ENCODE measurements at regions not wholly inside any gene's neighbourhood (a gene's known extent, or its start where the extent isn't known, plus 50 kb on each side); places are given as distances from the start of the nearest gene placed in this dataset.
"Not testable (repeated sequence)": the region's sequence is repeated elsewhere in the genome, so short reads cannot be mapped to it uniquely, and the experiment has no call there.

DNA sequence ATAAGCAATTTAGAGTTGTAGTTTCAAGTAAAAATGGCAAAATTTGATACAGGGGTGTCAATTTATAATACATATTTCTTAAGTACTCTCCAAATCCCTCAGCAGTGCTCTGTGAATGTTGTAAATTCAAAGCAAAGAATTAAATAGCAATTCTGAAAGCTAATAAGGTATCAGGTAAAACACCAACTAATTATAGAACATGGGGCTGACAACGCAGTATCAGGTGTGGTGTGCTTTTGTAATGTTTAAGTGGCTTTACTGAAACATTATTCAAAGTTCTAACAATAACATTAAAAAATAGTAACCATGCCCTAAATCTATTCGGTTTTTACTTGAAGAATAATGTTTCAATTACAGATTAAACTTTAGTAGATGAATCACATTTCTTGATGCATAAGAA, 1271.2 kb upstream of the ADGRL2 start:
- H3K9me3 ChIP-seq (ENCODE audit: control insufficient read depth, low read length): no peaks in the 10 kb centered on the region
- no peak overlapping the region for H3K4me3 ChIP-seq (ENCODE audit: insufficient read depth in 1 of 2, low read depth in 1 of 2, low read length in 2 of 2)
- no peak overlapping the region for H2AK5ac ChIP-seq (ENCODE audit: low read length, severe bottlenecking)
- no peaks in the 10 kb centered on the region for H3K36me3 ChIP-seq (ENCODE audit: control insufficient read depth in 1 of 2, insufficient read depth in 2 of 2, low read depth in 1 of 2, low read length in 2 of 2)
- no peak overlapping the region for H4K91ac ChIP-seq (ENCODE audit: low read length)
- no peak overlapping the region for H3K9ac ChIP-seq (ENCODE audit: low read length)
- H3K27me3 ChIP-seq (ENCODE audit: control insufficient read depth in 1 of 2, insufficient read depth in 1 of 2, low read length in 2 of 2): no peaks in the 10 kb centered on the region
- H4K8ac ChIP-seq (ENCODE audit: low read length): no peak overlapping the region
- DNase-seq: no peak
- H3K14ac ChIP-seq (ENCODE audit: low read length in 2 of 2): no peak overlapping the region
- H2BK5ac ChIP-seq (ENCODE audit: low read depth, low read length, poor library complexity, severe bottlenecking): no peak overlapping the region
- H3K23ac ChIP-seq (ENCODE audit: low read length in 2 of 2): no peak overlapping the region
- no CpG with 5 or more reads among the region's 2 CpGs for WGBS
- no peak overlapping the region for H3K27ac ChIP-seq (ENCODE audit: low read length, poor library complexity, severe bottlenecking)
- no peak overlapping the region for H3K4ac ChIP-seq (ENCODE audit: low read depth in 1 of 2, low read length in 2 of 2)
- H3K4me2 ChIP-seq (ENCODE audit: low read length, poor library complexity, severe bottlenecking): no peak overlapping the region
- H3K79me1 ChIP-seq (replicated peaks; ENCODE audit: low read length, poor library complexity, severe bottlenecking): no peaks in the 10 kb centered on the region
- H2BK12ac ChIP-seq (ENCODE audit: low read length in 2 of 2): no peak overlapping the region
- no peak overlapping the region for H3K18ac ChIP-seq (ENCODE audit: low read depth in 1 of 2, low read length in 2 of 2)
- no peak overlapping the region for H2BK120ac ChIP-seq (ENCODE audit: low read depth, low read length)
- H3K4me1 ChIP-seq (ENCODE audit: control insufficient read depth, insufficient read depth, low read depth, low read length): peaks cover 2% of the 10 kb centered on the region
- no peak overlapping the region for H2BK15ac ChIP-seq (ENCODE audit: low read depth, poor library complexity, severe bottlenecking)
- no peak overlapping the region for H2AFZ ChIP-seq (ENCODE audit: low read depth, low read length)

DNA sequence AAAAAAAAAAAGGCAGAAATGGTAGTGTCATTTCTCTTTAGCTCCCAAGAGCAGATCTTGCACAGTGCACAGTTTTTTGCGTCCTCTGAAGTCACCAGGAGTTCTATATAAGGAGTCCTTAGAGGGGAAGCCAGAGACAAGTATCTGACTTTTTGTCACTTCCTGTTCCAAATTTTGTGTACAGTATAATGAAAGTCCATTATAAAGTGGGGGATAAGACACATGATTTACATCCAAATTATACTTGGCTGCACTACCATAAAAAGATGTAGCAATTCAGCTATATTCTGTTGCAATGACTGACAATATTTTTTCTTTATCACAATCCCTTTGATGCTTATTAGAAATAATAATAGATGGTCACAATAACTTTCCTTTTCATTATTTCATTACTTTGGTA, 1276.9 kb upstream of the ADGRL2 start:
- Histone ChIP-seq H3K27me3 (ENCODE audit: control insufficient read depth in 1 of 2, insufficient read depth in 1 of 2, low read length in 2 of 2) (no peaks in the 10 kb centered on the region), H3K14ac (ENCODE audit: low read length in 2 of 2) (no peak overlapping the region), H3K27ac (ENCODE audit: low read length, poor library complexity, severe bottlenecking) (no peak overlapping the region), H3K4ac (ENCODE audit: low read depth in 1 of 2, low read length in 2 of 2) (no peak overlapping the region), H2BK15ac (ENCODE audit: low read depth, poor library complexity, severe bottlenecking) (no peak overlapping the region), H3K79me1 (replicated peaks; ENCODE audit: low read length, poor library complexity, severe bottlenecking) (no peaks in the 10 kb centered on the region), H3K9me3 (ENCODE audit: control insufficient read depth, low read length) (no peaks in the 10 kb centered on the region), H2BK5ac (ENCODE audit: low read depth, low read length, poor library complexity, severe bottlenecking) (no peak overlapping the region), H3K9ac (ENCODE audit: low read length) (no peak overlapping the region), H3K4me2 (ENCODE audit: low read length, poor library complexity, severe bottlenecking) (no peak overlapping the region), H3K4me1 (ENCODE audit: control insufficient read depth, insufficient read depth, low read depth, low read length) (no peaks in the 10 kb centered on the region), H2BK12ac (ENCODE audit: low read length in 2 of 2) (no peak overlapping the region), H2AK5ac (ENCODE audit: low read length, severe bottlenecking) (no peak overlapping the region), H4K8ac (ENCODE audit: low read length) (no peak overlapping the region), H4K91ac (ENCODE audit: low read length) (no peak overlapping the region), H3K23ac (ENCODE audit: low read length in 2 of 2) (no peak overlapping the region), H2BK120ac (ENCODE audit: low read depth, low read length) (no peak overlapping the region), H3K36me3 (ENCODE audit: control insufficient read depth in 1 of 2, insufficient read depth in 2 of 2, low read depth in 1 of 2, low read length in 2 of 2) (no peaks in the 10 kb centered on the region), H3K4me3 (ENCODE audit: insufficient read depth in 1 of 2, low read depth in 1 of 2, low read length in 2 of 2) (no peak overlapping the region), H2AFZ (ENCODE audit: low read depth, low read length) (no peak overlapping the region), H3K18ac (ENCODE audit: low read depth in 1 of 2, low read length in 2 of 2) (no peak overlapping the region)
- DNase-seq: no peak
- WGBS: 85% methylated on average over 1 of the region's 1 CpG

DNA sequence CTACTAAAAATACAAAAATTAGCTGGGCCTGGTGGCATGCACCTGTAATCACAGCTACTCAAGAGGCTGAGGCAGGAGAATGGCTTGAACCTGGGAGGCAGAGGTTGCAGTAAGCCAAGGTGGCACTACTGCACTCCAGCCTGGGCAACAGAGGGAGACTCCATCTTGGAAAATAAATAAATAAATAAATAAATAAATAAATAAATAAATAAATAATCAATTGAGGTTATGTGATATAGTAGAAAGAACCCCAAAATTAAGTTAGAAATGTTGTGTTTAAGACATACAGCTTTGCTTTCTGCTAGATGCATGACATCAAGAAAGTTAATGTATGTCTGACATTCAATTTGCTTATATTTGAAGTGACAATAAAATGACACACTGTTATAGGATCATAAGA, 1277.7 kb upstream of the ADGRL2 start:
- not testable (repeated sequence) for H3K4ac ChIP-seq (ENCODE audit: low read depth in 1 of 2, low read length in 2 of 2); H3K27ac ChIP-seq (ENCODE audit: low read length, poor library complexity, severe bottlenecking); H3K4me1 ChIP-seq (ENCODE audit: control insufficient read depth, insufficient read depth, low read depth, low read length); H3K36me3 ChIP-seq (ENCODE audit: control insufficient read depth in 1 of 2, insufficient read depth in 2 of 2, low read depth in 1 of 2, low read length in 2 of 2); DNase-seq; H3K23ac ChIP-seq (ENCODE audit: low read length in 2 of 2); H4K8ac ChIP-seq (ENCODE audit: low read length); H2BK12ac ChIP-seq (ENCODE audit: low read length in 2 of 2); H2BK15ac ChIP-seq (ENCODE audit: low read depth, poor library complexity, severe bottlenecking); H3K4me2 ChIP-seq (ENCODE audit: low read length, poor library complexity, severe bottlenecking); H2AFZ ChIP-seq (ENCODE audit: low read depth, low read length); H3K79me1 ChIP-seq (replicated peaks; ENCODE audit: low read length, poor library complexity, severe bottlenecking); H2AK5ac ChIP-seq (ENCODE audit: low read length, severe bottlenecking); H3K27me3 ChIP-seq (ENCODE audit: control insufficient read depth in 1 of 2, insufficient read depth in 1 of 2, low read length in 2 of 2); H2BK5ac ChIP-seq (ENCODE audit: low read depth, low read length, poor library complexity, severe bottlenecking); H3K18ac ChIP-seq (ENCODE audit: low read depth in 1 of 2, low read length in 2 of 2); H4K91ac ChIP-seq (ENCODE audit: low read length); H3K9me3 ChIP-seq (ENCODE audit: control insufficient read depth, low read length); H3K9ac ChIP-seq (ENCODE audit: low read length); H3K14ac ChIP-seq (ENCODE audit: low read length in 2 of 2); H3K4me3 ChIP-seq (ENCODE audit: insufficient read depth in 1 of 2, low read depth in 1 of 2, low read length in 2 of 2); H2BK120ac ChIP-seq (ENCODE audit: low read depth, low read length)

DNA sequence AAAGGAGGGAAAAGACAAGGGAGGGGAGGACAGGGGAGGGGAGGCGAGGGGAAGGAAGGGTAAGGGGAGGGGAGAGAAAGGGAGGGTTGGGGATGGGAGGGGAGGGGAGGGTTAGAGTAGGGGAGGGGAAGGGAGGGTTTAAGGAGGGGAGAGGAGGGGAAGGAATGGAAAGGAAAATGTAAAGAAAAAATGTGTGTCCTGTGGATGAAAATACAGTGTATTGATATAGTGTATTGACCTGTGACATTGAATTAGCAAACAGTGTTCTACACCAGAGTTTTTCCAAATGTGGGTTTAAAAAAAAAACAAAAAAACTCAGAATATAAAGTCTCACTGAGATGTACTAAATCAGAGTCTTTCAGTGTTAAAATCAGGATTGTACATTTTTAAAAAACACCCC, 1279.8 kb upstream of the ADGRL2 start:
- WGBS: 97% methylated on average over 1 of the region's 1 CpG
- Histone ChIP-seq H3K4ac (ENCODE audit: low read depth in 1 of 2, low read length in 2 of 2) (no peak overlapping the region), H2BK15ac (ENCODE audit: low read depth, poor library complexity, severe bottlenecking) (no peak overlapping the region), H3K36me3 (ENCODE audit: control insufficient read depth in 1 of 2, insufficient read depth in 2 of 2, low read depth in 1 of 2, low read length in 2 of 2) (no peaks in the 10 kb centered on the region), H2AFZ (ENCODE audit: low read depth, low read length) (no peak overlapping the region), H2BK12ac (ENCODE audit: low read length in 2 of 2) (no peak overlapping the region), H3K18ac (ENCODE audit: low read depth in 1 of 2, low read length in 2 of 2) (no peak overlapping the region), H3K4me2 (ENCODE audit: low read length, poor library complexity, severe bottlenecking) (no peak overlapping the region), H3K9ac (ENCODE audit: low read length) (no peak overlapping the region), H4K8ac (ENCODE audit: low read length) (no peak overlapping the region), H3K79me1 (replicated peaks; ENCODE audit: low read length, poor library complexity, severe bottlenecking) (no peaks in the 10 kb centered on the region), H3K4me3 (ENCODE audit: insufficient read depth in 1 of 2, low read depth in 1 of 2, low read length in 2 of 2) (no peak overlapping the region), H2BK120ac (ENCODE audit: low read depth, low read length) (no peak overlapping the region), H2AK5ac (ENCODE audit: low read length, severe bottlenecking) (no peak overlapping the region), H3K14ac (ENCODE audit: low read length in 2 of 2) (no peak overlapping the region), H3K4me1 (ENCODE audit: control insufficient read depth, insufficient read depth, low read depth, low read length) (no peaks in the 10 kb centered on the region), H4K91ac (ENCODE audit: low read length) (no peak overlapping the region), H3K27ac (ENCODE audit: low read length, poor library complexity, severe bottlenecking) (no peak overlapping the region), H2BK5ac (ENCODE audit: low read depth, low read length, poor library complexity, severe bottlenecking) (no peak overlapping the region), H3K23ac (ENCODE audit: low read length in 2 of 2) (no peak overlapping the region), H3K27me3 (ENCODE audit: control insufficient read depth in 1 of 2, insufficient read depth in 1 of 2, low read length in 2 of 2) (no peaks in the 10 kb centered on the region), H3K9me3 (ENCODE audit: control insufficient read depth, low read length) (no peaks in the 10 kb centered on the region)
- no peak for DNase-seq

Data from mesenchymal stem cell (in vitro differentiated cells and primary cell).